ENCODE measurements at regions not wholly inside any gene's neighbourhood (a gene's known extent, or its start where the extent isn't known, plus 50 kb on each side); places are given as distances from the start of the nearest gene placed in this dataset.
A peak's percentile ranks its signal among the peaks of the same experiment; 100 is the strongest.

DNA sequence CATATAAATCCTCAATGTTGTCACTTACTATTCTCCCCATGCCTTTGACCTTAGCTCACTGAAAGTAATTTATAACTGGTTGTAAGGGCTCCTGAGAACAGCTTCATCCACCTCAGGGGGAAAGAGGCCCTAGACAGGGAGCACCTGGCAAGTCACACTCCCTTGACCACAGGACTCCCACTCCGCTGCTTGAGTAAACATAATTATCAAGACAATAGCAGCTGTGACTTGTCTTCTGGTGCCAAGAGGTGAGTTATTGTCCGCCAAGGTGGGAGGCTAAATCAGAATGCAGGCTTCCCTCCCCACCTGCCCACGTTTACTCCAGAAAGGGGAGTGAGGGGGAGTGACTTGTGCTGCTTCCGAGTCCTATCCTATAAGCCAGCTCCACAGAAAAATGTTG is 230.6 kb upstream of the LRATD1 start (continued):
- TF ChIP-seq, protein P1, sequence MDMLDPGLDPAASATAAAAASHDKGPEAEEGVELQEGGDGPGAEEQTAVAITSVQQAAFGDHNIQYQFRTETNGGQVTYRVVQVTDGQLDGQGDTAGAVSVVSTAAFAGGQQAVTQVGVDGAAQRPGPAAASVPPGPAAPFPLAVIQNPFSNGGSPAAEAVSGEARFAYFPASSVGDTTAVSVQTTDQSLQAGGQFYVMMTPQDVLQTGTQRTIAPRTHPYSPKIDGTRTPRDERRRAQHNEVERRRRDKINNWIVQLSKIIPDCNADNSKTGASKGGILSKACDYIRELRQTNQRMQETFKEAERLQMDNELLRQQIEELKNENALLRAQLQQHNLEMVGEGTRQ (IDR thresholded peaks at IDR 0.05; ENCODE audit: low read length) = no peak
- TF ChIP-seq MAX (IDR thresholded peaks at IDR 0.05) (peak; percentile 61; the same call in 1 of the 2 replicates), GABPA (IDR thresholded peaks at IDR 0.05; ENCODE audit: borderline replicate concordance, insufficient read depth, low read length) (no peak), CEBPB (IDR thresholded peaks at IDR 0.05; ENCODE audit: low read depth, low read length) (no peak), YY1 (IDR thresholded peaks at IDR 0.05; ENCODE audit: low read depth, low read length) (0 out of 2 replicates have a peak, but pooled peaks have one; percentile 3), BACH1 (IDR thresholded peaks at IDR 0.05; ENCODE audit: low read length) (0 out of 2 replicates have a peak, but pooled peaks have one; percentile 42), SIRT6 (IDR thresholded peaks at IDR 0.05; ENCODE audit: low read length) (no peak)
- TF ChIP-seq, protein P2, sequence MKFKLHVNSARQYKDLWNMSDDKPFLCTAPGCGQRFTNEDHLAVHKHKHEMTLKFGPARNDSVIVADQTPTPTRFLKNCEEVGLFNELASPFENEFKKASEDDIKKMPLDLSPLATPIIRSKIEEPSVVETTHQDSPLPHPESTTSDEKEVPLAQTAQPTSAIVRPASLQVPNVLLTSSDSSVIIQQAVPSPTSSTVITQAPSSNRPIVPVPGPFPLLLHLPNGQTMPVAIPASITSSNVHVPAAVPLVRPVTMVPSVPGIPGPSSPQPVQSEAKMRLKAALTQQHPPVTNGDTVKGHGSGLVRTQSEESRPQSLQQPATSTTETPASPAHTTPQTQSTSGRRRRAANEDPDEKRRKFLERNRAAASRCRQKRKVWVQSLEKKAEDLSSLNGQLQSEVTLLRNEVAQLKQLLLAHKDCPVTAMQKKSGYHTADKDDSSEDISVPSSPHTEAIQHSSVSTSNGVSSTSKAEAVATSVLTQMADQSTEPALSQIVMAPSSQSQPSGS (IDR thresholded peaks at IDR 0.05; ENCODE audit: low read length) = 0 out of 2 replicates have a peak, but pooled peaks have one; percentile 59
- TF ChIP-seq, protein P3, sequence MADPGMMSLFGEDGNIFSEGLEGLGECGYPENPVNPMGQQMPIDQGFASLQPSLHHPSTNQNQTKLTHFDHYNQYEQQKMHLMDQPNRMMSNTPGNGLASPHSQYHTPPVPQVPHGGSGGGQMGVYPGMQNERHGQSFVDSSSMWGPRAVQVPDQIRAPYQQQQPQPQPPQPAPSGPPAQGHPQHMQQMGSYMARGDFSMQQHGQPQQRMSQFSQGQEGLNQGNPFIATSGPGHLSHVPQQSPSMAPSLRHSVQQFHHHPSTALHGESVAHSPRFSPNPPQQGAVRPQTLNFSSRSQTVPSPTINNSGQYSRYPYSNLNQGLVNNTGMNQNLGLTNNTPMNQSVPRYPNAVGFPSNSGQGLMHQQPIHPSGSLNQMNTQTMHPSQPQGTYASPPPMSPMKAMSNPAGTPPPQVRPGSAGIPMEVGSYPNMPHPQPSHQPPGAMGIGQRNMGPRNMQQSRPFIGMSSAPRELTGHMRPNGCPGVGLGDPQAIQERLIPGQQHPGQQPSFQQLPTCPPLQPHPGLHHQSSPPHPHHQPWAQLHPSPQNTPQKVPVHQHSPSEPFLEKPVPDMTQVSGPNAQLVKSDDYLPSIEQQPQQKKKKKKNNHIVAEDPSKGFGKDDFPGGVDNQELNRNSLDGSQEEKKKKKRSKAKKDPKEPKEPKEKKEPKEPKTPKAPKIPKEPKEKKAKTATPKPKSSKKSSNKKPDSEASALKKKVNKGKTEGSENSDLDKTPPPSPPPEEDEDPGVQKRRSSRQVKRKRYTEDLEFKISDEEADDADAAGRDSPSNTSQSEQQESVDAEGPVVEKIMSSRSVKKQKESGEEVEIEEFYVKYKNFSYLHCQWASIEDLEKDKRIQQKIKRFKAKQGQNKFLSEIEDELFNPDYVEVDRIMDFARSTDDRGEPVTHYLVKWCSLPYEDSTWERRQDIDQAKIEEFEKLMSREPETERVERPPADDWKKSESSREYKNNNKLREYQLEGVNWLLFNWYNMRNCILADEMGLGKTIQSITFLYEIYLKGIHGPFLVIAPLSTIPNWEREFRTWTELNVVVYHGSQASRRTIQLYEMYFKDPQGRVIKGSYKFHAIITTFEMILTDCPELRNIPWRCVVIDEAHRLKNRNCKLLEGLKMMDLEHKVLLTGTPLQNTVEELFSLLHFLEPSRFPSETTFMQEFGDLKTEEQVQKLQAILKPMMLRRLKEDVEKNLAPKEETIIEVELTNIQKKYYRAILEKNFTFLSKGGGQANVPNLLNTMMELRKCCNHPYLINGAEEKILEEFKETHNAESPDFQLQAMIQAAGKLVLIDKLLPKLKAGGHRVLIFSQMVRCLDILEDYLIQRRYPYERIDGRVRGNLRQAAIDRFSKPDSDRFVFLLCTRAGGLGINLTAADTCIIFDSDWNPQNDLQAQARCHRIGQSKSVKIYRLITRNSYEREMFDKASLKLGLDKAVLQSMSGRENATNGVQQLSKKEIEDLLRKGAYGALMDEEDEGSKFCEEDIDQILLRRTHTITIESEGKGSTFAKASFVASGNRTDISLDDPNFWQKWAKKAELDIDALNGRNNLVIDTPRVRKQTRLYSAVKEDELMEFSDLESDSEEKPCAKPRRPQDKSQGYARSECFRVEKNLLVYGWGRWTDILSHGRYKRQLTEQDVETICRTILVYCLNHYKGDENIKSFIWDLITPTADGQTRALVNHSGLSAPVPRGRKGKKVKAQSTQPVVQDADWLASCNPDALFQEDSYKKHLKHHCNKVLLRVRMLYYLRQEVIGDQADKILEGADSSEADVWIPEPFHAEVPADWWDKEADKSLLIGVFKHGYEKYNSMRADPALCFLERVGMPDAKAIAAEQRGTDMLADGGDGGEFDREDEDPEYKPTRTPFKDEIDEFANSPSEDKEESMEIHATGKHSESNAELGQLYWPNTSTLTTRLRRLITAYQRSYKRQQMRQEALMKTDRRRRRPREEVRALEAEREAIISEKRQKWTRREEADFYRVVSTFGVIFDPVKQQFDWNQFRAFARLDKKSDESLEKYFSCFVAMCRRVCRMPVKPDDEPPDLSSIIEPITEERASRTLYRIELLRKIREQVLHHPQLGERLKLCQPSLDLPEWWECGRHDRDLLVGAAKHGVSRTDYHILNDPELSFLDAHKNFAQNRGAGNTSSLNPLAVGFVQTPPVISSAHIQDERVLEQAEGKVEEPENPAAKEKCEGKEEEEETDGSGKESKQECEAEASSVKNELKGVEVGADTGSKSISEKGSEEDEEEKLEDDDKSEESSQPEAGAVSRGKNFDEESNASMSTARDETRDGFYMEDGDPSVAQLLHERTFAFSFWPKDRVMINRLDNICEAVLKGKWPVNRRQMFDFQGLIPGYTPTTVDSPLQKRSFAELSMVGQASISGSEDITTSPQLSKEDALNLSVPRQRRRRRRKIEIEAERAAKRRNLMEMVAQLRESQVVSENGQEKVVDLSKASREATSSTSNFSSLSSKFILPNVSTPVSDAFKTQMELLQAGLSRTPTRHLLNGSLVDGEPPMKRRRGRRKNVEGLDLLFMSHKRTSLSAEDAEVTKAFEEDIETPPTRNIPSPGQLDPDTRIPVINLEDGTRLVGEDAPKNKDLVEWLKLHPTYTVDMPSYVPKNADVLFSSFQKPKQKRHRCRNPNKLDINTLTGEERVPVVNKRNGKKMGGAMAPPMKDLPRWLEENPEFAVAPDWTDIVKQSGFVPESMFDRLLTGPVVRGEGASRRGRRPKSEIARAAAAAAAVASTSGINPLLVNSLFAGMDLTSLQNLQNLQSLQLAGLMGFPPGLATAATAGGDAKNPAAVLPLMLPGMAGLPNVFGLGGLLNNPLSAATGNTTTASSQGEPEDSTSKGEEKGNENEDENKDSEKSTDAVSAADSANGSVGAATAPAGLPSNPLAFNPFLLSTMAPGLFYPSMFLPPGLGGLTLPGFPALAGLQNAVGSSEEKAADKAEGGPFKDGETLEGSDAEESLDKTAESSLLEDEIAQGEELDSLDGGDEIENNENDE (IDR thresholded peaks at IDR 0.05; ENCODE audit: insufficient replicate concordance, low read length) = no peak

All from H1 (cell line).